ENCODE measurements at regions not wholly inside any gene's neighbourhood (a gene's known extent, or its start where the extent isn't known, plus 50 kb on each side); places are given as distances from the start of the nearest gene placed in this dataset.
"Not testable (repeated sequence)": the region's sequence is repeated elsewhere in the genome, so short reads cannot be mapped to it uniquely, and the experiment has no call there.

DNA sequence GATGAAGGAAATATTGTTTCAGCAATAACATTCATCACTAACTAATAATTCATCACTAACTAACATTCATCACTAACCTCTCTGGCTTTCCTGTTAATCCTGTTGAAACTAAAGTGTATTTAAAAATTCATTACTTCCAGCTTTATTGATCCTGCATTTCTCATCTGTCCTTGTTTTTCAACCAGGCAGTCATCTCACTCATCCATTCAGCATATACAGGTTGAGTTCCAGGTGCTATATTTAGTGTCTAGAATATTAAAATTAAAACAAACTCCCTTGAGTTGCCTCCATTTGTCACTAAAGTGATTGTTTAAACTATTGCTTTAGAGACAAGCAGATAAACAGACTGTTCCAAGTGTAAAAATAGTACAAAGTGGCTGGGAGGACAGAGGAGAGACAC is 58.1 kb downstream of the ATXN7L3B start:
- FAIRE-seq = no peak
- DNase-seq (ENCODE audit: low spot score) = no peak

DNA sequence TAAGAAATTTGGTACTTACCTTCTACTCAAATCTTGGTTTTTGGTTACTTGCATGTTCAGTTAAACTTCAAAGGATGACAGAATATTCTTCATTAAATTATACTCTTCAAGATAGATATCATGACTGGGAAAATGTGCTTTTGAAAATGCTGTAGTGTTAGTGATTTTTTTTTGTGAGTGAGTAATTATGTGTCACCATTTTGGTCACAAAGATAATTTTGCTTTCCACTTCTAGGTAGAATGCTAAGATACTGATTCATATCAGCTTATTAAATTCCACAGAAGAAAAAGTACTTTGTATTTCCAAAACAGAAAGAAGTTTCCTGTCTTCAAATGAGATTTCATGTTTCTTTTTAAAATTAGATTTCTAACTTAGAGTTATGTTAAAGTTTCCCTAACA is 61.2 kb downstream of the ATXN7L3B start:
- DNase-seq (ENCODE audit: low spot score) (peak; percentile 7), FAIRE-seq (no peak)

DNA sequence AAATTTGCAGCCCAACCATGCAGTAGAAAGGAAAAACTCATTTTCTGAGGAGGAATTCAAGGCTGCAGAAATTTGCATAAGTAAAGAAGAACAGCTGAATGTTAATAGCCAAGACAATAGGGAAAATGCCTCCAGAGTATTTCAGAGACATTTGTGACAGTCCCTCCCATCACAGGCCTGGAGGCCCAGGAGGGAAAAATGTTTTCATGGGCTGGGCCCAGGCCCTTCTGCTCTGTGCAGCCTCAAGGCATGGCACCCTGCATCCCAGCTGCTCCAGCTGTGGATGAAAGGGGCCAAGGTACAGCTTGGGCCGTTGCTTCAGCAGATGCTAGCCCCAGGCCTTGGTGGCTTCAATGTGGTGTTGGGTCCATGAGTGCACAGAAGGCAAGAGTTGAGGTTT is 62.3 kb downstream of the ATXN7L3B start:
- FAIRE-seq (no peak), DNase-seq (ENCODE audit: low spot score) (no peak)

DNA sequence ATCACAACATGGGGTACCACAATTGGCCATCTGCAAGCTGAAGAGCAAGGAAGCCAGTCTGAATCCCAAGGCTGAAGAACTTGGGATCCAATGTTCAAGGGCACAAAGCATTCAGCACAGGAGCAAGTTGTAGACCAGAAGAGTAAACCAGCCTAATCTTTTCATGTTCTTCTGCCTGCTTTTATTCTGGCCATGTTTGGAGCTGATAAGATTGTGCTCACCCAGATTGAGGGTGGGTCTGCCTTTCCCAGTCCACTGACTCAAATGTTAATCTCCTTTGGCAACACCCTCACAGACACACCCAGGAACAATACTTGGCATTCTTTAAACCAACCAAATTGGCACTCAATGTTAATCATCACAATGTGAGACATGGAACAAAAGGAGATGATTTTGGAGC is 63.2 kb downstream of the ATXN7L3B start:
- DNase-seq (ENCODE audit: low spot score); FAIRE-seq: not testable (repeated sequence)

DNA sequence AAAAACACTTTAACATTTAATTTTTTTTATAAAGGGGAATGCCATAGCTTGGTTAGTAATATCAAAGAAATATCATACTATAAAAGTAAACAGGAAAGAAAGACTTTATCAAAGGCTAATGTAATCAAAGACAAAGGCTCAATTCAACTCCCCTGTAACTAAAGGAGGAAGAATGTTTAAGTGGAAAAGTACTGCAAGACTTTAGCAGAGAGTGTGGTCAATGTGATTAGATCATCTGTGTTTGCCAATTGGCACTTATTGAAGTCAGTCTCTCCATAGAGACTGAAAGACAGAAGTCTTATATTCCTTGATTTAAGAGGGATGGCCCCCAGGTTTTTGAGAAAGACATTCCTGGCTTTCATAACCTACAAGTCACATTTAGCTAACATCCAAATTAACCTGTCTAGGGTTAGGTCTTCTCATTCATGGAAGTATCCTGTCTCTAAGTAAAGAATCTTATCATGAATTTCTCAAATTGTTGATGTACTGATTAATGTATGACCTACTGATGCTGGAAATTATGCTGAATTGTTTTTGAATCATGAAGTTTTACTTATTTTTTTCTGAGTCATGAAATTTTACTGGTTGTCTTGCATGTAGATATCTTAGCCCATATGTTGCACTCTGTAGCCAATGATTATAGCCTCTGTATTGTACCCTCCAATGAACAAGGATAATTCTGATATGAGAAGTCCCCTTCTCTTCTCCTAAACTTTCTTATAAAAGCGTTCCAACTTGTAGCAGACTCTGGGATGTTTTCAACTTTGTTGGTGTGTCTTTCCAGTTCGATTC is 65.4 kb downstream of the ATXN7L3B start:
- no peak for DNase-seq (ENCODE audit: low spot score)
- no peak for FAIRE-seq

DNA sequence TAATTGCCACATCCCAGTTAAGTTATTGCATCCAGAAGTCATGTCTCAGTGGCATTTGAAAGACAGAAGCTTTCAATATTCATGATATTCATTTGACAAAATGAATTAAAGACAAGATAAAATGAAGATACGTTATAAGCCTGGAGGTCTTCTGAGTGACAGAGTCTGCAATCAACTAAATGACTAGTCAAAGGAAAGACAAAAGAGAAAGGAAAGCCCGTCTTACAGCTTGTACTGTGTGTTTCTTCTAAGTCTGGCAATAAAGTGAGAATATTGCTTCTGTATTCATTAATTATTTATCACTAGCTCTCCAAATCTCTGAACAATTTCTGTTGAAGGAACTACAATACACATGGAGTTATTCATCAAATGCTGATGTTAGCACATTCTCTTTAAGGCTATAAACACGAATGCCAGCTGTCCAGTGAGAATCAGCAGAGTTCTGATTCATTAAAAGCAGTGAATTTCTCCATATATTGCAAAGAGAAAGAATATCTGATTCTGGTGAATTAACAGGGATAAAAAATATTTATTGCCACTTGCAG is 70.7 kb downstream of the ATXN7L3B start:
- DNase-seq (ENCODE audit: low spot score) (no peak), FAIRE-seq (no peak)

DNA sequence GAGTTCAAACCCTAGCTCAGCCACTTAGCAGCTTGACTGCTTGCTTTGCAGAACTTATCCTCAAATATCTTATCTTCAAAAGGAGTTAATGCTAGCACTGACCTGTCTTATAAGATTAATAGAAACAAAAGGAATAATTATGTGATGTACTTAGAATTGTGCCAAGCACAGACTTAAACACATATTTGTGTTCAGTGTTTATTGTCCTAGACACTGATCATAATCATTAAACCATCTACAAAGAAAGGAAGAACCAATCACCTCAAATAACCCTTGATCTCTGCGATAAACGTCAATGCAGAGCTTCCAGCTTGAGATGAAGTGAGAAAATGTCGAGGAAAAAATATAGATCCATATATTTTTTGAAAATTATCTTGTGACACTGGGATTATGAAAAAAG is 73.1 kb downstream of the ATXN7L3B start:
- no peak for DNase-seq (ENCODE audit: low spot score)
- no peak for FAIRE-seq

DNA sequence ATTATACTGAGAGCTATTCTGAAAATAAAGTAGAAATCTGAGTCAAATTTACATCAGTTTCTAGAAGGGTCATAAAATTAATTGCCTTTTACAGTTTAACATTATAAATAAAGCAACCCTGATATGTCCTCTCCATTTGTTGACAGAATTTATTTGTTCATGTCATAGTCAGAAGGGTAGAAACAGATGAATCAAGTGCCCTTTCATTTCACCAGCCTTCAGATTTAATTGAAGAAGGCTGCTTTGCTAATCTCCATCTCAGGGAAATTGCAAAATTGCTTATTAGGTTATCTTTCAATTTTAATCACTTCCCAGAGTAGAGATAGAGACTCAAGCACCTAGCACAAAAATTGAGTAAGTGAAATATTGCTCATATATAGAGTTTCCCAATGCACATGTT is 76.8 kb downstream of the ATXN7L3B start:
- no peak for FAIRE-seq
- DNase-seq (ENCODE audit: low spot score) = no peak

DNA sequence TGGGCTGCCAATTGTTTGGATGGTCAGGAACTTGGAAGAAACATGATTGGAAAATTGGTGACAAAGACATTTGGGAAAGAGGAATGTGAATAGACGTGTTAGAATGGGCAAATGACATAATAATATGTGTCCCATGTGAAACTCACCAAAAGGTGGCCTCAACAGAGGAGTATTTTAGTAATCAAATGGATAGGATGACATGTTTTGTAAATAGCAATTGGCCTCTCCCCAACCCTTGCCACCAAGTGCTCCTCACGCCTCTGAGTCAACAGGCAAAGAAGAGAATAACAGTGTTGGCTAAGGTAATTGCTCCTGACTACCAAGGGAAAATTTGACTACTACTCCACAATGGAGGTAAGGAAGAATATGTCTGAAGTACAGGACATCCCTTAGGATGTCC is 81.4 kb downstream of the ATXN7L3B start:
- FAIRE-seq (no peak), DNase-seq (ENCODE audit: low spot score) (no peak)

DNA sequence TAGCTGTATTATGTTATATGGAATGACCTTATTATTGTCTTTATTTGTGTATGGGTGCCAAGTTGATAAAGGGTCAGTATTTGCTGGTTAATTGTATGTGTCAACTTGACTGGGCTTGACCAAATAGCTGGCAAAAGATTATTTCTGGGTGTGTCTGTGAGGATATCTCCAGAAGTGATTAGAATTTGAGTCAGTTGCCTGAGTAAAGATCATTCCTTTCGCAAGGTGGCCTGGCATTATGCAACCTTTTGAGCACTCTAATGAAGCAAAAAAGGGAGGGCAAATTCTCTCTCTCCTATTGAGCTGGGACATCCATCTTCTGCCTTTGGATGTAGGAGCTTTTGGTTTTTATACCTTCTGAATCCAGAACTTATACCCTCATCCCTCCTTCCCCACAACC is 82.2 kb downstream of the ATXN7L3B start:
- DNase-seq (ENCODE audit: low spot score) (no peak), FAIRE-seq (no peak)

DNA sequence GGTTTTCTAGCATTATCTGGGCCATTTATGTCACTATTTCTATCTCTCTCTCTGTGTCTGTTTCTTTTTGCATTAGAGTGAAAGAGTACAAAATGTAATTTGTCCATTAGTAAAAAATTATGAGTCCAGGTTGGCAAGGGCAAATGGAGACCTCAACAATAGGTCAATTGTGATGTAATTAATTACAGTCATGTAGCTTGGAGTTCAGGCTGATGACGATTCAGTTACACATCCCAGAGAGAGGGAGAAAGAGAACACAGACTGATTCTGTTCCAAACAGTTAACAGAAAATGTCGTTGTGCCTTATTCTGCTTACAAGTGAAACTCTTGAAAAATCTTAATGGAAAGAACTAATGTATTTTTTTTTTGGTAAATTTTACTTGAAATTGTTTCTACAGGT is 83.3 kb downstream of the ATXN7L3B start:
- DNase-seq (ENCODE audit: low spot score) = no peak
- FAIRE-seq = no peak

DNA sequence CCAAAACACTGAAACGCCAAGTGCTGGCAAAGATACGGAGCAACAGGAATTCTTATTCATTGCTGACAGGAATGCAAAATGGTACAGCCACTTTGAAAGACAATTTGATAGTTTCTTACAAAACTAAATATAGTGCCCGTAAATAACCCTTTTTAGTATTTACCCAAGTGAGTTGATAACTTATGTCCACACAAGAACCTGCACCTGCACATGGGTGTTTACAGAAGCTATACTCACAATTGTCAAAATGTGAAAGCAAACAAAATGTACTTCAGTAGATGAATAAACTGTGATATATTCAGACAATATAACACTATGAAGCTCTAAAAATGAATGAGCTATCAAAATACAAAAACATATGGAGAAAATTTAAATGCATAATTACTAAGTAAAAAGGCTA is 86.6 kb downstream of the ATXN7L3B start:
- DNase-seq (ENCODE audit: low spot score) = no peak
- no peak for FAIRE-seq

DNA sequence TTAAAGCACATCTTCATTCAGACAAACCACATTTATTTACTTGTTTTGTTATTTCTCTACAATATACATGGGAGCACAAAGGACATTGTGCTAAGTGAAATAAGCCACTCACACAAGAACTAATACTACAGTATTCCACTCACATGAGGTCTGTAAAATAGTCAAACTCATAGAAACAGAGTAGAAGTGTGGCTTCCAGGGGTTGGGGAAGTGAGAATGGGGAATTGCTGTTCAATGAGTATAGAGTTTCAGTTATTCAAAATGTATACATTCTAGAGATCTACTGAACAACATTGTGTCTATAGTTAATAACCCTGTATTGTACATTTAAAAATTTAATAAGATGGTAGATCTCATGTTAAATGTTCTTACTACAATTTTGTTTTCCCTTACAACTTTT is 88.8 kb downstream of the ATXN7L3B start:
- FAIRE-seq (no peak), DNase-seq (ENCODE audit: low spot score) (no peak)

DNA sequence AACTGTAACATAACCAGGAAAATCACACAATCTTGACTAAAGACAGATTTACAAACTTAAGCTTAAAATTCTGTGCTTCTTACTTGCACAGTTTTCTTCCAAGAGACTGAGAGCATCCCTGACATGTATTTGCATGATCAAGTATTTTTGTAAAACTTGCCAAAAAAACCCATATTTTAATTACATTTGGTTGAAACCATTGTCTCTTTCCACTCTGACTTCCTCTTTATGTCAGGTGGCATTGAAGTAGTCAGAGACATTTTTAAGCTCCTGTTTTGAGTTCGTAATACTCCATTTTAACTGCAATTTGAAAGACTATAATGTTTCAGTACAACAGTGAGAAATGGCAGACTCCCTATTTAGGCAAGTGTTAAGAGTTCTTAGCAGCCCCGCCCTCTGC is 103.6 kb downstream of the ATXN7L3B start:
- FAIRE-seq = no peak

DNA sequence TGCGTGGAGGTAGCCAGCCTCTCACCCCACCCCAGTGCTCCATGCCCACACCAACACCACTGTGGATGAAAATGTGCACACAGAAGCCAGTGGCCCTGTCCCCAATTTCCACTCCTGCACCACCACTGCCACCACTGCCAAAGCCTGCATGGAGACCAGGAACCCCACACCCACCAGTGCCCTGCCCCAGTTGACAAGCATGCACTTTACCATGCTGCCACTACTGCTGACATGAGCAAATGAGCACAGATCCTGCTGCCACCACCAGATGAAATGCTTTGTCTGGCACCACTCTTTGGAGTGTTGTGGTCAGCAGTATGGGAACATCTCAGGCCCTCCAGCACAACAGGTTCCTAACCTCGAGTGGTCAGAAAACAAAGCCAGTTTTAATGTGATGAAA is 104.1 kb downstream of the ATXN7L3B start:
- no peak for DNase-seq (ENCODE audit: low spot score)
- FAIRE-seq = no peak

More for the DNA sequence above, 103.6 kb downstream of the ATXN7L3B start:
- no peak for DNase-seq (ENCODE audit: low spot score)

DNA sequence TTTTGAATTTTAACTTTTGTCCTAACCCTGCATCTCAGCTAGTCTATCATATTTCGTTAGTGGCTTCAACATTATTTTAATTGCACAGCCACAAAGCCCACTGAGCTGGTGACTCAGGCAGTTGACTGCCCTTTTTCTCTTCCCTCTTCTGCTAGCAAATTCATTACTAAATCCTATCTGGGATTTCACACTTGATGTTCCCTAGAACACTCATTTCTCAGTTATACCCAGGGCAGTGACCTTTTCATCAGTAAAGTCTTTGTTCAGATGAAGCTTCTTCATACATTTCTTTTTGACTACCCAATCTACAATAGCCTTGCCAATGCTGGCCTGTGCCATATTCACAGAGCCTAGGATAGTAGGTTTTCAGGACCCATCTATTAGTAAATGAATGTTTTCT is 107.0 kb downstream of the ATXN7L3B start:
- DNase-seq (ENCODE audit: low spot score) = no peak
- no peak for FAIRE-seq

DNA sequence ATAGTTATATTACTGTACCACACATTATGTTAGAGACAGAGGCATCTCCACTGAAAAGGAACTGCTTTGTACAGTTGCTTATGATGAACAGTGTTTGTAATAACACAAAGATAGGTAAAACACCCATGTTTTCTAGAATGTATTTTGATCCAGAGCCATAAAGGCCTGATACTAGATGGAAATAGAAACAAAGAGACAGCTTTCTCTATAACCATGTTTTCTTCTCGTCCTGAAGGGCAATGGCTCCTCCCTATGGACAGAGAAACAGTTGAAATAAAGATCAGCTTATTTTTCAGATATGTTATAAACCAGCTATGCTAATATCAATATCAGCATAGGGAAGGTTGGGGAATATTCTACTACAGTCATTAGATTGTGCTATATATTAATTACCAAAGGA is 109.2 kb downstream of the ATXN7L3B start:
- no peak for FAIRE-seq
- DNase-seq (ENCODE audit: low spot score) = no peak

DNA sequence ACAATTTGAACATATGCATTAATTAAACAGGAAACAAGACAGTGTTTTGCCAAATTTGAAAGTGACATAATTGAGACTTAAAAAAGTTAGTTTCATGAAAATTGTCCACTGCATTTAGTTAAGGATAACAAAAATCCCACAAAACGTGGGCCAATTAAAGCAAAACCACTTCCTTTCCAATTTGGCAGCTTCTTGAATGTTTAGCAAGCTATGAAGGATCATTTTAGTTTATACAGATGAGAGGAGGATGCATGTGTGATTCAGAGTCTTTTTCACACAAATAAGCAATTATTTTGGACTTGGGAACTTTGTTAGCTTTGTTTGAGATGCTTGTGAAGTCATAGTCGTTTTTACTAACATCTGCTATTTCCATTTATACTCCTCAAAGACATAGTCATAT is 109.6 kb downstream of the ATXN7L3B start:
- no peak for DNase-seq (ENCODE audit: low spot score)
- FAIRE-seq = no peak

DNA sequence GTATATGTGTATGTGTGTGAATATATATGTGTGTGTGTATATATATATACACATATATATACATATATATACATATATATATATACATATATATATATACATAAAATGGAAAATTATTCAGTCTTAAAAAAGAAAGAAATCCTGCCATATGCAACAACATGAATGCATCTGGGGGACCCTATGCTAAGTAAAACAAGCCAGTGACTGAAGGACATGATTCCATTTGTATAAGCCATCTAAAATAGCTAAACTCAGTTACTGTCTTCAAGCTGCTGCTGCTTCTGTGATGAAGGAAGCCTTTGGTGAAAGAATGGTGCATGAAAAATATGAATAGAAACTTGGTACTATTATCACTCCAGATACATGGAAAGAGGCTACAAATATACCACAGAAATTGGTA is 118.6 kb downstream of the ATXN7L3B start:
- no peak for FAIRE-seq

DNA sequence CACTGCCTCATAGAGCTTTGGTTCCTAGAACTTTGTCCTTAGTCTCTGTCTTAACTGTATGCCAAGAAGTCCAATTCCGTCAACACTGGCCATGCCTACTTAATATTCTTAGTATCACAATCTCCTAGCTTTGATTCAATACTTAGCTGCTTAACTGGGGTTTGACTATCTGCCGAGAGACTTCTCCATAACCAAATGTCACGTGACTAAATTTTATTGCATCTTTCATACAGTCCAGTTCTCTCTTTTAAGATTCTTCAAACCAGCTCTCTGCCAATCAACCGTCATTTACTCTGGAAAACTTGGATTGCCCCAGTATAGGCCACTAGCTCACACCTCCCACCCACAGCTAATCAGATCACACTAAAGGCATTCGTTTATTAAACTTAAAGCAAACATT is 122.8 kb downstream of the ATXN7L3B start:
- DNase-seq (ENCODE audit: low spot score) = no peak
- no peak for FAIRE-seq

More for the DNA sequence above, 118.6 kb downstream of the ATXN7L3B start:
- DNase-seq (ENCODE audit: low spot score) = no peak

DNA sequence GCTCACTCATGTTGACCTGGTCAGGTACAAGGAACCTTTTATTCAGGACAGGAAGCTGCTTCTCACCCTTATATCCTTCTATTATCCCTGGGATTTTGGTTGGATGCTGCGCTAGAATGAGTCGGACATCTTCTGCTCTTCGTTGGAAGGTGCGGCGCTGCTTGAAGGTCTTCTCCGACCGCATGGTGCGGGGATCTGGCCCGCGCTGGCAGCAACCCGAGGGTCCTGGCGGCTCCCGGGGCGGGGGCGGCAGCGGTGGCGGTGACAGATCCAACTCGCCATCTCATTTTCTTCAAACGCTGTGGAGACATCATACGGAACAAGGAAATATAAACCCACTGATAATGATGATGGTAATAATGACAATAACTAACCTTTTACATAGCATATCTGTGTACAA is 126.3 kb downstream of the ATXN7L3B start:
- DNase-seq (ENCODE audit: low spot score) (no peak), FAIRE-seq (no peak)

DNA sequence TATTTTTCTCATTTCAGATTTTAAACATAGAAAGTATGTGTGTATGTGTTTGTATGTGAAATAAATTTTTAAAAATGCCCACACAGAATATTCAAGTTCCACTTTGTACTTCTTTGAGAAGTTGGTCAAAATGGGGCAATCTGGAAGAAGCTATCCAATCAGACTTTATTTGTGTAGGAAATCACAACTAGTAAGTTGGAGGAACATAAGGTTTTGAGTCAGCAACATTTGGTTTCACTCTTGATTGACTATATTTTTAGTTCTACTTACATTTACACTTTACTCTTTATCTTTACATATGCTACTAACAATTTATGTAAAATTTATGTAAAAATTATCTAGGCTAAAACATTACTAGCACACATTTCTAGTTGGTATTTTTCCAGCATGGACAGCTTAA is 128.1 kb downstream of the ATXN7L3B start:
- DNase-seq (ENCODE audit: low spot score) = no peak
- FAIRE-seq = no peak

DNA sequence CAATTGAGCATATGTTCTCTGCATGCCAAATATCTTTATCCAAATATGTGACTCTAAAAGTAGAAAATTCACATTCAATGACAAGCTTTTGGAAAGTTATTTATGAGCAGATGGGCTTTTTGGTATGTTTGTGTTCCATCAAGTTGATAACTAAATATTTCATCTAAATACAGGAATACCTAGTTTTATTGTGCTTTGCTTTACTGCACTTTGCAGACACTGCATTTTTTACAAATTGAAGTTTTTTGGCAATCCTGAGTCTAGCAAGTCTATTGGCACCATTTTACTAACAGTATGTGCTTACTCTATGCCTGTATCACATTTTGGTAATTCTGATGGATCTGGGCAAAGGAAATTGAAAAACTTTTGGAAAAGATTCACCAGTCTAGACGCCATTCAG is 133.8 kb downstream of the ATXN7L3B start:
- DNase-seq (ENCODE audit: low spot score) = no peak
- FAIRE-seq = no peak
